Stomach (tissue), 8 donors: ENCODE measurements at regions not wholly inside any gene's neighbourhood (a gene's known extent, or its start where the extent isn't known, plus 50 kb on each side); places are given as distances from the start of the nearest gene placed in this dataset.

ENCODE experiments used
- DNase-seq, 2 donors: peaks; one replicate each; pipeline versions ENCODE4 v3.0.0 to v3.0.0-alpha.2; 2013 to 2019
- H3K27ac ChIP-seq, 5 donors: fragments of 200-600 bp in 4 of 5; sonication (generic) in 4 of 5; one replicate each; pipeline ENCODE4 v1.5.1; 2013 to 2019; ENCODE audit warnings: mild to moderate bottlenecking in 1 of 5, moderate library complexity in 1 of 5
- H3K27me3 ChIP-seq, 3 donors: fragments of 200-600 bp; sonication (generic); one replicate each; pipeline ENCODE4 v1.5.1; 2017 to 2019; ENCODE audit warnings: mixed run types in 1 of 3
- H3K36me3 ChIP-seq, 4 donors: fragments of 200-600 bp; sonication (generic); 1 replicate in 3 of 4; 2 replicates in 1 of 4; pipeline ENCODE4 v1.5.1; 2016 to 2019
- H3K4me1 ChIP-seq, 4 donors: fragments of 200-600 bp; sonication (generic); one replicate each; pipeline ENCODE4 v1.5.1; 2016 to 2019
- H3K4me3 ChIP-seq, 4 donors: fragments of 200-600 bp; sonication (generic) in 3 of 4; one replicate each; pipeline ENCODE4 v1.5.1; 2016 to 2019; ENCODE audit warnings: mild to moderate bottlenecking in 1 of 4
- H3K9me3 ChIP-seq, 4 donors: fragments of 200-600 bp; sonication (generic); one replicate each; pipeline ENCODE4 v1.5.1; 2016 to 2019
- CTCF ChIP-seq, 7 experiments: fragments of 450-650 bp in 4 of 7; fragments of 200-600 bp in 3 of 7; sonication (generic) in 3 of 7; IDR thresholded peaks; one replicate each; pipeline ENCODE4 v1.5.1; 2016 to 2019; ENCODE audit warnings: antibody characterized with exemption in 7 of 7, control low read depth in 2 of 7, mild to moderate bottlenecking in 1 of 7
- EP300 ChIP-seq: sonication (generic); formaldehyde crosslinking; IDR thresholded peaks from one replicate; pipeline ENCODE4 v1.6.1; 2017; ENCODE audit warnings: antibody characterized with exemption
- POLR2A ChIP-seq, 4 donors: fragments of 450-650 bp; IDR thresholded peaks; one replicate each; pipeline ENCODE4 v1.6.1; 2016; ENCODE audit warnings: antibody characterized with exemption in 4 of 4, control low read depth in 2 of 4, mild to moderate bottlenecking in 1 of 4, moderate library complexity in 1 of 4
- POLR2AphosphoS5 ChIP-seq, 3 donors: sonication (generic); formaldehyde crosslinking; IDR thresholded peaks; one replicate each; pipeline ENCODE4 v1.6.1; 2016; ENCODE audit warnings: antibody characterized with exemption in 3 of 3
- WGBS, 5 donors: extraction: QIAGEN DNeasy Blood & Tissue Kit in 3 of 5; methylation state at CpG; one replicate each; pipeline versions ENCODE4 v1.1.5 to v1.1.7; 2013 to 2018; 5-methylcytosine and 5-hydroxymethylcytosine counted together
- intact Hi-C: fragments of 100-400 bp; cut with DNase I; formaldehyde crosslinking; loops from one replicate; pipeline ENCODE4 v1.15.1; 2023; ENCODE audit warnings: low total_unique reads
- donor health status: healthy with polysubstance abuse.
- donor health status: Bipolar disorder and iron deficiency.
- donor health status: healthy.

GRCh38 chr4:81375745-81376144 lies 96.0 kb downstream of the RASGEF1B start:
- H3K4me1 ChIP-seq: peaks cover 0 to 12% (median 8%) of the 10 kb centered on the region in 4 donors
- TF ChIP-seq POLR2AphosphoS5 (IDR thresholded peaks at IDR 0.05) (no peak), EP300 (no peak), POLR2A (IDR thresholded peaks at IDR 0.05) (no peak), CTCF (IDR thresholded peaks at IDR 0.05) (no peak)
- no peaks in the 10 kb centered on the region for H3K9me3 ChIP-seq
- 84 to 99% (median 93%) methylated on average over 4 of the region's 4 CpGs for WGBS, 5 donors
- DNase-seq: no peak
- H3K4me3 ChIP-seq: no peak overlapping the region
- H3K27ac ChIP-seq: no peak overlapping the region
- intact Hi-C loops: no loop called here
- H3K27me3 ChIP-seq: no peaks in the 10 kb centered on the region
- H3K36me3 ChIP-seq: no peaks in the 10 kb centered on the region

GRCh38 chr4:81369886-81370285 lies 101.8 kb downstream of the RASGEF1B start:
- no peaks in the 10 kb centered on the region for H3K36me3 ChIP-seq
- 80 to 91% (median 84%) methylated on average over 4 of the region's 4 CpGs for WGBS, 5 donors
- no peak for TF ChIP-seq POLR2A (IDR thresholded peaks at IDR 0.05)
- no peak for TF ChIP-seq POLR2AphosphoS5 (IDR thresholded peaks at IDR 0.05)
- no peak for TF ChIP-seq CTCF (IDR thresholded peaks at IDR 0.05)
- TF ChIP-seq EP300: no peak
- no peak overlapping the region for H3K4me3 ChIP-seq
- H3K4me1 ChIP-seq: no peaks in the 10 kb centered on the region
- intact Hi-C loops: no loop called here
- H3K9me3 ChIP-seq: no peaks in the 10 kb centered on the region
- DNase-seq: no peak
- no peaks in the 10 kb centered on the region for H3K27me3 ChIP-seq
- no peak overlapping the region for H3K27ac ChIP-seq

GRCh38 chr4:81366779-81367178 lies 104.9 kb downstream of the RASGEF1B start:
- Histone ChIP-seq H3K9me3 (no peaks in the 10 kb centered on the region), H3K4me1 (no peaks in the 10 kb centered on the region), H3K36me3 (no peaks in the 10 kb centered on the region), H3K4me3 (no peak overlapping the region), H3K27ac (no peak overlapping the region), H3K27me3 (no peaks in the 10 kb centered on the region)
- 91 to 98% (median 95%) methylated on average over 4 of the region's 4 CpGs for WGBS, 5 donors
- DNase-seq: no peak
- TF ChIP-seq POLR2A (IDR thresholded peaks at IDR 0.05) (no peak), EP300 (no peak), CTCF (IDR thresholded peaks at IDR 0.05) (no peak), POLR2AphosphoS5 (IDR thresholded peaks at IDR 0.05) (no peak)
- intact Hi-C loops: no loop called here

GRCh38 chr4:81360737-81361136 lies 111.0 kb downstream of the RASGEF1B start:
- H3K4me1 ChIP-seq: no peaks in the 10 kb centered on the region
- H3K36me3 ChIP-seq: no peaks in the 10 kb centered on the region
- WGBS, 5 donors: 79 to 87% (median 81%) methylated on average over 3 of the region's 3 CpGs
- H3K27me3 ChIP-seq: no peaks in the 10 kb centered on the region
- intact Hi-C loops: no loop called here
- no peak overlapping the region for H3K4me3 ChIP-seq
- no peak overlapping the region for H3K27ac ChIP-seq
- no peak for DNase-seq
- no peaks in the 10 kb centered on the region for H3K9me3 ChIP-seq
- no peak for TF ChIP-seq EP300
- no peak for TF ChIP-seq CTCF (IDR thresholded peaks at IDR 0.05)
- no peak for TF ChIP-seq POLR2AphosphoS5 (IDR thresholded peaks at IDR 0.05)
- no peak for TF ChIP-seq POLR2A (IDR thresholded peaks at IDR 0.05)
